ENCODE measurements at regions not wholly inside any gene's neighbourhood (a gene's known extent, or its start where the extent isn't known, plus 50 kb on each side); places are given as distances from the start of the nearest gene placed in this dataset.

DNA sequence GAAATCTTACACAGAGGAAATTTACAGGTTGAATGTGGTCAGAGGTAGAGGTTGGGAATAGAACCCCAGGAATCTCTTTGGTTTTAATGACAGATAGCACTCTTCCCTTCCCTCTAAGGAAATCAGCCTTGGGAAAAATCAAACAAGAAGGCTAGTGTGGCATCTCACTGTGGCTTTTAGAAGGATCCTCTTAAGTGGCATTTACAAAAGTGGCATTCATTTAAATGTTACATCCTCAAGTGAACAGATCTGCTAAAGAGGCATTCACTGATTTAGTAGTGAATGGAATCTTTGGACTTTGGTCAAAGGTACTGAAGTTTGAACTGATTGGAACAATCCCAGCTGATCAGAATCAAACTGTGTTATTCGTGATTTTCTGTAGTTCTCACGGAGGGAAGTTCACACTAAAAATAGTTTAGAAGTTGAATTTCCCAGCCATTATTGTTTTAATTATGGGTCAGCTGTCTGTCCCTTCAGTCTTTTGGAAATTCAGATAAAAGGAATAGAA, 136.5 kb upstream of the FN1 start:
- Histone ChIP-seq H2AFZ (ENCODE audit: low read length) (no peak overlapping the region), H3K9ac (ENCODE audit: low read length) (no peak overlapping the region), H3K79me2 (ENCODE audit: insufficient read depth, low read length) (no peaks in the 10 kb centered on the region), H3K36me3 (ENCODE audit: insufficient read depth, low read length) (no peaks in the 10 kb centered on the region), H3F3A (ENCODE audit: insufficient read depth, low read length) (no peaks in the 10 kb centered on the region), H4K20me1 (ENCODE audit: insufficient read depth, low read length) (no peaks in the 10 kb centered on the region), H3K4me3 (ENCODE audit: low read depth, low read length, poor library complexity, severe bottlenecking) (no peak overlapping the region), H3K4me2 (ENCODE audit: low read length) (no peak overlapping the region), H3K27ac (ENCODE audit: low read depth, low read length, poor library complexity, severe bottlenecking) (no peak overlapping the region), H3K4me1 (ENCODE audit: insufficient read depth, low read length, severe bottlenecking) (no peaks in the 10 kb centered on the region), H3K27me3 (ENCODE audit: insufficient read depth, low read length) (no peaks in the 10 kb centered on the region), H3K9me2 (ENCODE audit: low read depth, low read length) (no peaks in the 10 kb centered on the region), H3K9me3 (ENCODE audit: low read length) (no peaks in the 10 kb centered on the region)
- TF ChIP-seq, protein P1, sequence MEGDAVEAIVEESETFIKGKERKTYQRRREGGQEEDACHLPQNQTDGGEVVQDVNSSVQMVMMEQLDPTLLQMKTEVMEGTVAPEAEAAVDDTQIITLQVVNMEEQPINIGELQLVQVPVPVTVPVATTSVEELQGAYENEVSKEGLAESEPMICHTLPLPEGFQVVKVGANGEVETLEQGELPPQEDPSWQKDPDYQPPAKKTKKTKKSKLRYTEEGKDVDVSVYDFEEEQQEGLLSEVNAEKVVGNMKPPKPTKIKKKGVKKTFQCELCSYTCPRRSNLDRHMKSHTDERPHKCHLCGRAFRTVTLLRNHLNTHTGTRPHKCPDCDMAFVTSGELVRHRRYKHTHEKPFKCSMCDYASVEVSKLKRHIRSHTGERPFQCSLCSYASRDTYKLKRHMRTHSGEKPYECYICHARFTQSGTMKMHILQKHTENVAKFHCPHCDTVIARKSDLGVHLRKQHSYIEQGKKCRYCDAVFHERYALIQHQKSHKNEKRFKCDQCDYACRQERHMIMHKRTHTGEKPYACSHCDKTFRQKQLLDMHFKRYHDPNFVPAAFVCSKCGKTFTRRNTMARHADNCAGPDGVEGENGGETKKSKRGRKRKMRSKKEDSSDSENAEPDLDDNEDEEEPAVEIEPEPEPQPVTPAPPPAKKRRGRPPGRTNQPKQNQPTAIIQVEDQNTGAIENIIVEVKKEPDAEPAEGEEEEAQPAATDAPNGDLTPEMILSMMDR (IDR thresholded peaks at IDR 0.05; ENCODE audit: low read length): no peak
- no peak for TF ChIP-seq EZH2 (IDR thresholded peaks at IDR 0.05; ENCODE audit: borderline replicate concordance, low read length)

GRCh38 chr2:215571689-215572088, 135.8 kb upstream of the FN1 start:
- no peaks in the 10 kb centered on the region for H3F3A ChIP-seq (ENCODE audit: insufficient read depth, low read length)
- H3K9me2 ChIP-seq (ENCODE audit: low read depth, low read length): no peaks in the 10 kb centered on the region
- no peak overlapping the region for H3K9ac ChIP-seq (ENCODE audit: low read length)
- H3K4me1 ChIP-seq (ENCODE audit: insufficient read depth, low read length, severe bottlenecking): no peaks in the 10 kb centered on the region
- H3K4me2 ChIP-seq (ENCODE audit: low read length): no peak overlapping the region
- no peak overlapping the region for H3K27ac ChIP-seq (ENCODE audit: low read depth, low read length, poor library complexity, severe bottlenecking)
- no peak overlapping the region for H2AFZ ChIP-seq (ENCODE audit: low read length)
- no peak overlapping the region for H3K4me3 ChIP-seq (ENCODE audit: low read depth, low read length, poor library complexity, severe bottlenecking)
- no peaks in the 10 kb centered on the region for H3K36me3 ChIP-seq (ENCODE audit: insufficient read depth, low read length)
- H3K9me3 ChIP-seq (ENCODE audit: low read length): no peaks in the 10 kb centered on the region
- H4K20me1 ChIP-seq (ENCODE audit: insufficient read depth, low read length): no peaks in the 10 kb centered on the region
- H3K27me3 ChIP-seq (ENCODE audit: insufficient read depth, low read length): no peaks in the 10 kb centered on the region
- H3K79me2 ChIP-seq (ENCODE audit: insufficient read depth, low read length): no peaks in the 10 kb centered on the region
- TF ChIP-seq EZH2 (IDR thresholded peaks at IDR 0.05; ENCODE audit: borderline replicate concordance, low read length): no peak
- TF ChIP-seq, protein P1 (IDR thresholded peaks at IDR 0.05; ENCODE audit: low read length): no peak

- no peak overlapping the region for H3K9ac ChIP-seq (ENCODE audit: low read length)
- no peak overlapping the region for H2AFZ ChIP-seq (ENCODE audit: low read length)
- no peaks in the 10 kb centered on the region for H3K9me3 ChIP-seq (ENCODE audit: low read length)
These were observed 131.6 kb upstream of the FN1 start for GRCh38 chr2:215567504-215567903.

More at GRCh38 chr2:215567504-215567903, 131.6 kb upstream of the FN1 start:
- Histone ChIP-seq H4K20me1 (ENCODE audit: insufficient read depth, low read length) (no peaks in the 10 kb centered on the region), H3K9me2 (ENCODE audit: low read depth, low read length) (no peaks in the 10 kb centered on the region), H3K4me2 (ENCODE audit: low read length) (no peak overlapping the region), H3K27ac (ENCODE audit: low read depth, low read length, poor library complexity, severe bottlenecking) (no peak overlapping the region), H3K36me3 (ENCODE audit: insufficient read depth, low read length) (no peaks in the 10 kb centered on the region), H3K4me3 (ENCODE audit: low read depth, low read length, poor library complexity, severe bottlenecking) (no peak overlapping the region), H3K79me2 (ENCODE audit: insufficient read depth, low read length) (no peaks in the 10 kb centered on the region), H3K4me1 (ENCODE audit: insufficient read depth, low read length, severe bottlenecking) (no peaks in the 10 kb centered on the region), H3K27me3 (ENCODE audit: insufficient read depth, low read length) (no peaks in the 10 kb centered on the region), H3F3A (ENCODE audit: insufficient read depth, low read length) (no peaks in the 10 kb centered on the region)
- TF ChIP-seq, protein P1 (IDR thresholded peaks at IDR 0.05; ENCODE audit: low read length): no peak
- no peak for TF ChIP-seq EZH2 (IDR thresholded peaks at IDR 0.05; ENCODE audit: borderline replicate concordance, low read length)
